GM12891 (cell line): ENCODE measurements at regions not wholly inside any gene's neighbourhood (a gene's known extent, or its start where the extent isn't known, plus 50 kb on each side); places are given as distances from the start of the nearest gene placed in this dataset.

Experiments
- DNase-seq: peaks from one replicate; pipeline ENCODE4 v3.0.0; 2011; ENCODE audit warnings: low spot score; ENCODE audit not compliant: insufficient read length
- FAIRE-seq: peaks from 2 replicates; lab custom pipeline; 2011; peaks lifted over from hg19 to GRCh38; lab: Jason Lieb, UNC
- PAX5 ChIP-seq: IDR thresholded peaks from 2 replicates; pipeline ENCODE4 v1.6.1; 2011; ENCODE audit warnings: low read length, moderate library complexity, mild to moderate bottlenecking; ENCODE audit not compliant: insufficient read depth, severe bottlenecking
- POLR2A ChIP-seq: IDR thresholded peaks from 2 replicates; pipeline ENCODE4 v1.6.1; 2011; ENCODE audit warnings: low read depth, low read length, control low read depth
- POLR2AphosphoS5 ChIP-seq: IDR thresholded peaks from 2 replicates; pipeline ENCODE4 v1.6.1; 2011; ENCODE audit warnings: low read depth, low read length, control low read depth
- POU2F2 ChIP-seq: IDR thresholded peaks from 2 replicates; pipeline ENCODE4 v1.6.1; 2011; ENCODE audit warnings: low read depth, mild to moderate bottlenecking, control low read depth, low read length, moderate library complexity
- SPI1 ChIP-seq: IDR thresholded peaks from 2 replicates; pipeline ENCODE4 v1.6.1; 2011; ENCODE audit warnings: low read depth, low read length, control low read depth
- TAF1 ChIP-seq: IDR thresholded peaks from 2 replicates; pipeline ENCODE4 v1.6.1; 2011; ENCODE audit warnings: low read depth, low read length, control low read depth

DNA sequence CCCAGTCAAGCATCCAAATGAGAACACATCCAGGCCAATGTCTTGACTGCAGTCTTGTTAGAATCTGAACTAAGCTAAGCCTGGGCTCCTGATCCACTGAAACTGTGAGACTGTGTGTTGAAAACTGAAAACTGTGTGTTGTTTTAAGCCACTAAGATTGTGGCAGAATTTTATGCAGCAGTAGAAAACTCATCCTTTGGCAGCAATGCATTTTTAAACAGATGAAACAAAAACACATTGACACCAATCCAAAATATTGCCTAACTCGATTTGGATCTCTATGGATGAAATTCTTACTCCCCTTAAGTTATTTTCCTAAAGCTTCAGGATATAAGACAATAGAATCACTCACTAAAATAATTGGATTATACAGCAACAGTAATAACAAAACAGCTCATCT is 202.3 kb upstream of the KLF12 start:
- no peak for FAIRE-seq
- no peak for DNase-seq
- TF ChIP-seq POLR2A (no peak), PAX5 (no peak), POU2F2 (no peak), SPI1 (no peak), POLR2AphosphoS5 (no peak), TAF1 (no peak)

DNA sequence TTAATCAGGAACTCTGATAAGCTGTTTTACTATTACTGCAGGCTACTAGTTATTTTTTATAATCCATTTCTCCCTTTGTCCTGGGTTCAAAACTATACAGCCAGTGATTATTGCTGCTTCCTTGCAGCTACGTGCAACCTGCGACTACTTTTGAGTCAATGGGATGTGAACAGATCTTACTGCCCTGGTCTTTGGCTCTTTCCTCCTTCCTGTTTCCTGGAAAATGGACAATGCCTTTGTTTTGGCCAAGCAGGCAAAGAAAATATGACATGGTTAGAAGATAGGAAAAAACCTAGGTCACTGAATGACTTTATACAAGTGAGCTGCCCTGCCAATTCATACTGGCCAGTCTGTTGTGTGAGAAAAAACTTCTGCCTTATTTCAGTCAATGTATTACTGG is 201.2 kb upstream of the KLF12 start:
- TF ChIP-seq SPI1: no peak
- TF ChIP-seq POU2F2: no peak
- TF ChIP-seq POLR2AphosphoS5: no peak
- no peak for TF ChIP-seq TAF1
- no peak for TF ChIP-seq PAX5
- TF ChIP-seq POLR2A: no peak
- FAIRE-seq (no peak), DNase-seq (no peak)

DNA sequence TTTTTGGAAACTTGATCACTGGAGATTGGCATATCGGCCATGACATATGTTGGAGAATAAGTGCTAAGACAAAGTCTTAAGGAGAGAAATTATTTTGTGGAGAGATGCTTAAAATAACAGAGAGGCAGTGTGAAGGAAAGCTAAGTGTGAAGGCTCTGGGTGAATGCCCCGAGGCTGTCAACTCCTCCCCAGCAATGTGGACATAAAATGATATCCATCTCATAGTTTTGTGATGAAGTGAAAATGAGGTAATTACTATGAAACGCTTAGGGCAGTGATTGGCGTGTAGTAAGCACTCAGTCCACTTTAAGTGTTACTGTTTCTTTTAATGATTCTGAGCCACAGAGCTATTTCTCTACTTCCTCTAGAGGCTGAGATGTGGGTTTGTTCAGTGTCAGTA is 195.8 kb upstream of the KLF12 start:
- DNase-seq: no peak
- TF ChIP-seq POLR2A (no peak), TAF1 (no peak), SPI1 (no peak), PAX5 (no peak), POU2F2 (no peak), POLR2AphosphoS5 (no peak)

DNA sequence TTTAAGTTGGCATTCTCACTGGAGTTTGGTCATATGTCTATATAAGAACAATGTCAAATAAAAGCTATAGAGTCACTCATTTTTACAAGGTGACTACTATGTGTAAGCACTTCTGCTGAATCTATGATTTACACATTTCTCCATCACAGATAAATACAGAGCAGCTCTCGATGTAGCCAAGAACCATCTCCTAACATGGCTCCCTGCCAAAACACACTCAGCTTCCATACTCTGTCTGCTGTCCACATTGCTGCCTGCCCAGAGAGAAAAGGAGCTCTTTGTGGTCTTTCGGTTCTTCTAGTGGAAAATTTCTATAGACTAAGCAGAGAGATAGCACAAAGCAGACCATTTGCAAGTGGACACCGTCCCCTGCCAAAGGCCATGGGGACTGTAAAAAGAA is 190.9 kb upstream of the KLF12 start:
- no peak for FAIRE-seq
- TF ChIP-seq SPI1 (no peak), PAX5 (no peak), POLR2A (no peak), TAF1 (no peak), POU2F2 (no peak), POLR2AphosphoS5 (no peak)
- DNase-seq: no peak

More for the DNA sequence above, 195.8 kb upstream of the KLF12 start:
- no peak for FAIRE-seq

DNA sequence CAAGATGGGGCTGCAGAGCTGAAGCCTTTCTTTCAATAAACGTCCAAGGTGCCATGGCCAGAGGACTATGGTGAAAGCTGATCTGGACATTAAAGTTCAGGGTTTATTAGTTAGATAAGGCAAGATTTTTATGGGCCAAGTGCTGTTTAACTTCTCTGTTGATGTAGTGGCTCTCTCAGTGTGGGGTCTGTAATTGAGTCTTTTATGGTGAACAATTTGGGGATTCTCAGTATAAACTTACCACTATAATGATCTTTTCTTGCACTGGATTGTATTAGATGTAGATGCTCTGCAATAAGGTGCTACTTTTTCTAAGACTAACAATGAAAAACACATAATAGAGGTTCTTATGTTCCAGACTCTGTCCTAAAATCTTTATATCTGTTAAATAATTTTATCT is 190.1 kb upstream of the KLF12 start:
- FAIRE-seq (no peak), DNase-seq (no peak)
- no peak for TF ChIP-seq POLR2A
- no peak for TF ChIP-seq PAX5
- TF ChIP-seq TAF1: no peak
- TF ChIP-seq POU2F2: no peak
- TF ChIP-seq SPI1: no peak
- no peak for TF ChIP-seq POLR2AphosphoS5

DNA sequence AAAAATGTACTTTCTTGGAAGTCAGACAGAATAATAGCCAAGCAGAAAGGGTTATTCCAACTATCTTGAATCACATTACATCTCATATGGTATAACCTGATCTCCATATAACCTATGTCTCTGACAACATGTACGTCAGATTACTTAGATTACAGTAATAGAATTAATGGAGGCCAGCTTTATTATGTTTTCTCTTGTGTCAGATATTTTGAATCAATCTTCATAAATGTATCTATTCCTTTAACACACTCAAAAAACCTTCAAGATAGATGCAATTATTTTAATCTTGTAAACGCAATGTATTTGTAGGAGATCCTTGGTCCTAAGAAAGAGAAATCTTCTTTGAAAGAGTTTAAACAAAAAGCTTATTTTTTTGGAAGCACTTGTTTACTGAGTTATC is 188.4 kb upstream of the KLF12 start:
- FAIRE-seq (no peak), DNase-seq (no peak)
- TF ChIP-seq POLR2A: no peak
- TF ChIP-seq POLR2AphosphoS5: no peak

DNA sequence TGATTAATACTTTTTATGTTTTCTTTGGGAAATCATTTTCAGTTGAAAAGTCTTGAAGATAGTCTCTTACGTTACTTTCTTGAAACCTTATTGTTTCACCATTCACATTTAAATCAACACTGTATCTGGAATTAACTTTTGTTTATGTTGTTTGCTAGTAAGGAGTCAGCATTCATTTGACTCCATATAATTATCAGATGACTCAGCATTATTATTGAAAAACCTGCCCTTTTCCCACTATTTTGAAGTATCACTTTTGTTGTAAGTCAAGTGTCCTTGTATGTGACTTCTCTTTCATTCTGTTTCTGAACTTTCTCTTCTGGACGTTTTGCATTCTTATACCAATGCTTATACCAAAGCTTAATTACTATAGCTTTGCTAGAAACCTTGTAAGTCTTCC is 186.1 kb upstream of the KLF12 start:
- no peak for DNase-seq
- no peak for TF ChIP-seq SPI1
- TF ChIP-seq POLR2AphosphoS5: no peak
- TF ChIP-seq POU2F2: no peak
- TF ChIP-seq TAF1: no peak
- no peak for TF ChIP-seq PAX5
- no peak for TF ChIP-seq POLR2A
- FAIRE-seq: no peak

DNA sequence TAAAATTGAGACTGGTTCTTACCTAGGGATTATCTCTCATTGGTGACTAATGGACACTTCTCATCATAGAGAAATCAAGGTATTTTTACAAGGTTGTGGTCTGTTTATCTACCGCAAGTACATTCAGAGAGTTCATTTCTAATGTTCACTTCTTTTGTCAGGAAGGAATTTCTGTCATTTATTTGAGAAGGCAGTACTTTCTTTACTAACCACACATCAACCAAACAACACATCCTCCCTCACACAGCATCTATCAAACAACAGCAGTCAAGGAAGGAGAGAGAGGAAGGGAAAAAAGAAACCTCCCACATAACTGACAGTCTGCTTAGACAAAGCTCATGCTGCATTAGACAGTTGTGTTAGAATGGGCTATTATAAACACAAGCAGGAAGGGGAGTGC is 182.3 kb upstream of the KLF12 start:
- DNase-seq: no peak
- TF ChIP-seq SPI1: no peak
- TF ChIP-seq POLR2AphosphoS5: no peak
- no peak for TF ChIP-seq PAX5
- TF ChIP-seq TAF1: no peak
- no peak for TF ChIP-seq POLR2A
- no peak for TF ChIP-seq POU2F2
- no peak for FAIRE-seq

DNA sequence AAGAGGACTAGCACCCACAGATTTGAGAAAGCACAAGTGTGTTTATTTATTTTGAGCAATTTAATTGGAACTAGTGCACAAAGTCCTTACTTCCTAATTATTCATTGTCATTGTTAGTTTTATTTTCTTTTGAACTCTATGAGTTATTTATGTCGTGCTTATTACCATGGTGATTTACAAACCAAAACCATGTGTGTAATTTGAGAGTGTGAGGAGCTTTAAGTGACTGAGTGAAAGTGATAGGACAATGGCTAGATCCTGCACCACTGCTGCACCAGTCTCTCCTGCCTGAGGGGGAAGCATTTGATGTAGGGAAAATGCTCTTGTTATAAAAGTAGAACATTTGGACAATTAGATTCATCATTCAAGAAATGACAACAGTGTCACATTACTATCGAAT is 172.3 kb upstream of the KLF12 start:
- TF ChIP-seq POU2F2: no peak
- TF ChIP-seq SPI1: no peak
- TF ChIP-seq POLR2AphosphoS5: no peak
- no peak for TF ChIP-seq PAX5
- no peak for TF ChIP-seq POLR2A
- no peak for FAIRE-seq
- DNase-seq: no peak

DNA sequence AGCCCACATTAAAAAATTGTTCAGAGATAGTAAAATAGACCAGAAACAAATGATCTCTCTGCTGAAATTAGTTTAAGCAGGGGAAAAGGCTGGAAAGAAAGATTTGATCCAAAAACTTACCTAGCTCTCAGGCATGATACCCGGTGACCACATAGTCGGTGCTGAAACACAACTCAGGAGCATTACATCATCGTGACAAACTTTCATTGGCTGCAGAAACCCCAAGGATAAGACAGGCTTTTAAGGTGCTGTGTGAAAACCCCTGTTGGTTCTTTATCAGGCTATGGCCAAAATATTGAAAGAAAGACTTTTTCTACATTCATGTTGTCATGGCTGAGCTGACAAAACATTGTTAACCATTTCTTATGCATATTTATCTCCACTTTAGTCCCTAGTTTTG is 171.7 kb upstream of the KLF12 start:
- DNase-seq (no peak), FAIRE-seq (no peak)
- TF ChIP-seq POLR2AphosphoS5: no peak
- no peak for TF ChIP-seq TAF1
- TF ChIP-seq PAX5: no peak
- TF ChIP-seq SPI1: no peak
- TF ChIP-seq POLR2A: no peak
